SK-N-SH treated with all-trans-retinoic acid at 6 μM for 48 hours (cell line): ENCODE measurements at regions not wholly inside any gene's neighbourhood (a gene's known extent, or its start where the extent isn't known, plus 50 kb on each side); places are given as distances from the start of the nearest gene placed in this dataset.

Source experiments
- ARNTL ChIP-seq: fragments of 450-650 bp; formaldehyde crosslinking; IDR thresholded peaks from 2 replicates; pipeline ENCODE4 v1.5.0; 2020; ENCODE audit warnings: low read depth, mild to moderate bottlenecking, moderate library complexity, borderline replicate concordance
- BACH2 ChIP-seq: fragments of 250-450 bp; sonication (Bioruptor Pico); IDR thresholded peaks from 2 replicates; pipeline ENCODE4 v1.9.0; 2021; ENCODE audit warnings: mild to moderate bottlenecking, borderline replicate concordance
- CSDC2 ChIP-seq: fragments of 250-450 bp; sonication (Bioruptor Pico); IDR thresholded peaks from 2 replicates; pipeline ENCODE4 v1.5.0; 2020; ENCODE audit warnings: mild to moderate bottlenecking, moderate library complexity
- ESRRG ChIP-seq: fragments of 250-450 bp; sonication (Bioruptor Pico); IDR thresholded peaks from 2 replicates; pipeline ENCODE4 v1.6.1; 2021; ENCODE audit warnings: mild to moderate bottlenecking
- GLIS3 ChIP-seq: fragments of 250-450 bp; sonication (Bioruptor Pico); IDR thresholded peaks from 2 replicates; pipeline ENCODE4 v1.5.0; 2020; ENCODE audit warnings: mild to moderate bottlenecking, moderate library complexity
- OSR1 ChIP-seq: fragments of 250-450 bp; sonication (Bioruptor Pico); IDR thresholded peaks from 2 replicates; pipeline ENCODE4 v1.8.0; 2022; ENCODE audit warnings: moderate library complexity, mild to moderate bottlenecking, inconsistent platforms
- RARB ChIP-seq: fragments of 250-450 bp; sonication (Bioruptor Pico); IDR thresholded peaks from 2 replicates; pipeline ENCODE4 v1.8.0; 2021; ENCODE audit warnings: mild to moderate bottlenecking, moderate library complexity
- SNAI2 ChIP-seq: fragments of 250-450 bp; sonication (Bioruptor Pico); IDR thresholded peaks from 2 replicates; pipeline ENCODE4 v1.5.0; 2020; ENCODE audit warnings: mild to moderate bottlenecking, moderate library complexity
- ZFP30 ChIP-seq: fragments of 450-650 bp; formaldehyde crosslinking; IDR thresholded peaks from 2 replicates; pipeline ENCODE4 v1.5.0; 2022; ENCODE audit warnings: mild to moderate bottlenecking, moderate library complexity
- ZNF70 ChIP-seq: fragments of 450-650 bp; formaldehyde crosslinking; IDR thresholded peaks from 2 replicates; pipeline ENCODE4 v1.5.0; 2020; ENCODE audit warnings: mild to moderate bottlenecking, moderate library complexity
- ZNF8 ChIP-seq: fragments of 450-650 bp; formaldehyde crosslinking; IDR thresholded peaks from 2 replicates; pipeline ENCODE4 v1.5.0; 2020; ENCODE audit warnings: mild to moderate bottlenecking, moderate library complexity
- TF ChIP-seq, protein P1 (sequence below): fragments of 250-450 bp; sonication (Bioruptor Pico); IDR thresholded peaks from 2 replicates; pipeline ENCODE4 v1.5.1; 2020; ENCODE audit warnings: low read depth, mild to moderate bottlenecking, moderate library complexity
- TF ChIP-seq, protein P2 (sequence below): fragments of 250-450 bp; sonication (Bioruptor Pico); IDR thresholded peaks from 2 replicates; pipeline ENCODE4 v1.8.0; 2020; ENCODE audit warnings: mild to moderate bottlenecking, moderate library complexity, borderline replicate concordance
- TF ChIP-seq, protein P3 (sequence below): fragments of 250-450 bp; sonication (Bioruptor Pico); IDR thresholded peaks from 2 replicates; pipeline ENCODE4 v1.5.0; 2020; ENCODE audit warnings: mild to moderate bottlenecking, moderate library complexity

DNA sequence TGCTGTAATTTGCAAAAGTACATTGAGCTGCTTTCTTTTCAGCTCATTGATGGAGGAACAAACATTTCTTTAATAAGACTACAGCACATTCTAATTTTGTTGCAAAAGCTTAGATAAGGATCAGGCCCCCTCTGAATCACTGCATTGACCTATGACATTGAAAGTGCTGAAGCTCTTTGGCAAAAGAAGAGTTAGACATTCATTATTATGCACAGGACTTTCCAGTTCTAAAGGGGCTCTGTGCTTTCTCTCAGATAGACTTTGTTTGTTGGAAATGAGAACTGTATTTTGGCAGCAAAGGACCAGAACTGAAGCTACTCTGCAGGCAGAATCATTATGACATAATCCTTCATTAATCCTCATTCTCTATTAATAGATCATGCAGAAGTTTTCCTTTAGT is 252.9 kb upstream of the SOX2 start:
- TF ChIP-seq, protein P1, sequence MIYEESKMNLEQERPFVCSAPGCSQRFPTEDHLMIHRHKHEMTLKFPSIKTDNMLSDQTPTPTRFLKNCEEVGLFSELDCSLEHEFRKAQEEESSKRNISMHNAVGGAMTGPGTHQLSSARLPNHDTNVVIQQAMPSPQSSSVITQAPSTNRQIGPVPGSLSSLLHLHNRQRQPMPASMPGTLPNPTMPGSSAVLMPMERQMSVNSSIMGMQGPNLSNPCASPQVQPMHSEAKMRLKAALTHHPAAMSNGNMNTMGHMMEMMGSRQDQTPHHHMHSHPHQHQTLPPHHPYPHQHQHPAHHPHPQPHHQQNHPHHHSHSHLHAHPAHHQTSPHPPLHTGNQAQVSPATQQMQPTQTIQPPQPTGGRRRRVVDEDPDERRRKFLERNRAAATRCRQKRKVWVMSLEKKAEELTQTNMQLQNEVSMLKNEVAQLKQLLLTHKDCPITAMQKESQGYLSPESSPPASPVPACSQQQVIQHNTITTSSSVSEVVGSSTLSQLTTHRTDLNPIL (CRISPR knock-in tag), result no peak
- TF ChIP-seq, protein P2, sequence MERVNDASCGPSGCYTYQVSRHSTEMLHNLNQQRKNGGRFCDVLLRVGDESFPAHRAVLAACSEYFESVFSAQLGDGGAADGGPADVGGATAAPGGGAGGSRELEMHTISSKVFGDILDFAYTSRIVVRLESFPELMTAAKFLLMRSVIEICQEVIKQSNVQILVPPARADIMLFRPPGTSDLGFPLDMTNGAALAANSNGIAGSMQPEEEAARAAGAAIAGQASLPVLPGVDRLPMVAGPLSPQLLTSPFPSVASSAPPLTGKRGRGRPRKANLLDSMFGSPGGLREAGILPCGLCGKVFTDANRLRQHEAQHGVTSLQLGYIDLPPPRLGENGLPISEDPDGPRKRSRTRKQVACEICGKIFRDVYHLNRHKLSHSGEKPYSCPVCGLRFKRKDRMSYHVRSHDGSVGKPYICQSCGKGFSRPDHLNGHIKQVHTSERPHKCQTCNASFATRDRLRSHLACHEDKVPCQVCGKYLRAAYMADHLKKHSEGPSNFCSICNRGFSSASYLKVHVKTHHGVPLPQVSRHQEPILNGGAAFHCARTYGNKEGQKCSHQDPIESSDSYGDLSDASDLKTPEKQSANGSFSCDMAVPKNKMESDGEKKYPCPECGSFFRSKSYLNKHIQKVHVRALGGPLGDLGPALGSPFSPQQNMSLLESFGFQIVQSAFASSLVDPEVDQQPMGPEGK (CRISPR knock-in tag), result no peak
- TF ChIP-seq SNAI2 (no peak), ARNTL (CRISPR knock-in tag) (no peak), CSDC2 (CRISPR knock-in tag) (no peak), ESRRG (CRISPR knock-in tag) (no peak), ZNF8 (CRISPR knock-in tag) (no peak), BACH2 (CRISPR knock-in tag) (no peak), RARB (CRISPR knock-in tag) (no peak), ZFP30 (CRISPR knock-in tag) (no peak), OSR1 (CRISPR knock-in tag) (no peak), ZNF70 (CRISPR knock-in tag) (no peak), GLIS3 (CRISPR knock-in tag) (no peak)
- TF ChIP-seq, protein P3, sequence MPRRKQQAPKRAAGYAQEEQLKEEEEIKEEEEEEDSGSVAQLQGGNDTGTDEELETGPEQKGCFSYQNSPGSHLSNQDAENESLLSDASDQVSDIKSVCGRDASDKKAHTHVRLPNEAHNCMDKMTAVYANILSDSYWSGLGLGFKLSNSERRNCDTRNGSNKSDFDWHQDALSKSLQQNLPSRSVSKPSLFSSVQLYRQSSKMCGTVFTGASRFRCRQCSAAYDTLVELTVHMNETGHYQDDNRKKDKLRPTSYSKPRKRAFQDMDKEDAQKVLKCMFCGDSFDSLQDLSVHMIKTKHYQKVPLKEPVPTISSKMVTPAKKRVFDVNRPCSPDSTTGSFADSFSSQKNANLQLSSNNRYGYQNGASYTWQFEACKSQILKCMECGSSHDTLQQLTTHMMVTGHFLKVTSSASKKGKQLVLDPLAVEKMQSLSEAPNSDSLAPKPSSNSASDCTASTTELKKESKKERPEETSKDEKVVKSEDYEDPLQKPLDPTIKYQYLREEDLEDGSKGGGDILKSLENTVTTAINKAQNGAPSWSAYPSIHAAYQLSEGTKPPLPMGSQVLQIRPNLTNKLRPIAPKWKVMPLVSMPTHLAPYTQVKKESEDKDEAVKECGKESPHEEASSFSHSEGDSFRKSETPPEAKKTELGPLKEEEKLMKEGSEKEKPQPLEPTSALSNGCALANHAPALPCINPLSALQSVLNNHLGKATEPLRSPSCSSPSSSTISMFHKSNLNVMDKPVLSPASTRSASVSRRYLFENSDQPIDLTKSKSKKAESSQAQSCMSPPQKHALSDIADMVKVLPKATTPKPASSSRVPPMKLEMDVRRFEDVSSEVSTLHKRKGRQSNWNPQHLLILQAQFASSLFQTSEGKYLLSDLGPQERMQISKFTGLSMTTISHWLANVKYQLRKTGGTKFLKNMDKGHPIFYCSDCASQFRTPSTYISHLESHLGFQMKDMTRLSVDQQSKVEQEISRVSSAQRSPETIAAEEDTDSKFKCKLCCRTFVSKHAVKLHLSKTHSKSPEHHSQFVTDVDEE, result no peak
